Neural cell (in vitro differentiated cells): ENCODE measurements at regions not wholly inside any gene's neighbourhood (a gene's known extent, or its start where the extent isn't known, plus 50 kb on each side); places are given as distances from the start of the nearest gene placed in this dataset.

Experiments used
- CTCF ChIP-seq: fragments of 450-650 bp; IDR thresholded peaks from 2 replicates; pipeline ENCODE4 v1.5.1; 2014; ENCODE audit warnings: antibody characterized with exemption, mild to moderate bottlenecking, moderate library complexity; ENCODE audit not compliant: poor library complexity, severe bottlenecking
- EP300 ChIP-seq: fragments of 450-650 bp; conservative IDR thresholded peaks from 2 replicates; pipeline ENCODE4 v1.6.1; 2014; ENCODE audit warnings: antibody characterized with exemption, mild to moderate bottlenecking, moderate library complexity; ENCODE audit not compliant: poor library complexity, severe bottlenecking
- MXI1 ChIP-seq: fragments of 450-650 bp; conservative IDR thresholded peaks from 2 replicates; pipeline ENCODE4 v1.6.1; 2014; ENCODE audit warnings: antibody characterized with exemption, mild to moderate bottlenecking; ENCODE audit not compliant: poor library complexity, severe bottlenecking
- POLR2AphosphoS5 ChIP-seq: IDR thresholded peaks from 2 replicates; pipeline ENCODE4 v1.6.1; 2012
- RAD21 ChIP-seq: fragments of 450-650 bp; conservative IDR thresholded peaks from 2 replicates; pipeline ENCODE4 v1.6.1; 2014; ENCODE audit warnings: antibody characterized with exemption, mild to moderate bottlenecking, moderate library complexity

GRCh38 chr14:42469637-42470426 lies 863.2 kb downstream of the LRFN5 start:
- no peak for TF ChIP-seq CTCF
- TF ChIP-seq POLR2AphosphoS5, result no peak
- no peak for TF ChIP-seq RAD21
- TF ChIP-seq MXI1, result no peak
- no peak for TF ChIP-seq EP300
